ENCODE measurements at regions not wholly inside any gene's neighbourhood (a gene's known extent, or its start where the extent isn't known, plus 50 kb on each side); places are given as distances from the start of the nearest gene placed in this dataset.

DNA sequence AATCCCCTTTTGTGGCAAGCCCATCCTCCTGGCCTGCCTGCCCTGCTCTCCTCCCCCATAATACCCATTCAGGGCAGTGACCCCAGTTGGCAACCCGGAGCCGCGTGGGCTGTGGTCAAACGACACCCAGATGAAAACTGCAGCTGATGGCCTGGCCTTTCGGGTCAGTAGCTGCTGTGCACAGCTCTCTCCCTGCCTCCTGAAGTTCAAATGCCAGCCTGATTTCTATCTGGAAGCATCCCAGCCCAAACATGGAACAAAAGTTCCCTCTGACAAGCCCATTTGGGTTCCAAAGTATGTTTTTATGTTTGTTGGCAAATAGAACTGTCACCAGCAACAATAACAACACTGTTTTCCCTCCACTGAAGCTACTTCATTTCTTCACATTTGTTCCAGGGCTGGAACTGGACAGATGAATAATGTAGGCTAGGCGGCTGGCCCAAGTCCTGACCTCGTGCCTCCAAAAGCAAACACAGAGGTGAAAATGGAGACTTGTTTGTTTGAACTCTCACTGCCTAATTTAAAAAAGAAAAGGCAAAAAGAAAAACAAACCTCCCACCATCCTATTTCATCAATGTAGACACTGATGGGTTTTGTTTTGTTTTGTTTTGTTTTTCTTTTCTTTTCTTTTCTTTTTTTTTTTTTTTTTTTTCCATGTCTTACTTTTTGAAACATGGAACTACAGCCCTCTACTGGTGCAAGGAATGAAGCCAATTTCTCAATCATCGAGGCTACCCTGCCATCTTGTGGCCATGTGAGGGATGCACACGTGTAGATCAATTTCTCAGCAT lies 179.0 kb downstream of the ADSS2 start:
- TF ChIP-seq POLR2A (IDR thresholded peaks at IDR 0.05) (no peak), EP300 (IDR thresholded peaks at IDR 0.05) (no peak), POLR2AphosphoS5 (IDR thresholded peaks at IDR 0.05) (peak in 1 of 2 donors; percentile 36)
- TF ChIP-seq, protein P1, sequence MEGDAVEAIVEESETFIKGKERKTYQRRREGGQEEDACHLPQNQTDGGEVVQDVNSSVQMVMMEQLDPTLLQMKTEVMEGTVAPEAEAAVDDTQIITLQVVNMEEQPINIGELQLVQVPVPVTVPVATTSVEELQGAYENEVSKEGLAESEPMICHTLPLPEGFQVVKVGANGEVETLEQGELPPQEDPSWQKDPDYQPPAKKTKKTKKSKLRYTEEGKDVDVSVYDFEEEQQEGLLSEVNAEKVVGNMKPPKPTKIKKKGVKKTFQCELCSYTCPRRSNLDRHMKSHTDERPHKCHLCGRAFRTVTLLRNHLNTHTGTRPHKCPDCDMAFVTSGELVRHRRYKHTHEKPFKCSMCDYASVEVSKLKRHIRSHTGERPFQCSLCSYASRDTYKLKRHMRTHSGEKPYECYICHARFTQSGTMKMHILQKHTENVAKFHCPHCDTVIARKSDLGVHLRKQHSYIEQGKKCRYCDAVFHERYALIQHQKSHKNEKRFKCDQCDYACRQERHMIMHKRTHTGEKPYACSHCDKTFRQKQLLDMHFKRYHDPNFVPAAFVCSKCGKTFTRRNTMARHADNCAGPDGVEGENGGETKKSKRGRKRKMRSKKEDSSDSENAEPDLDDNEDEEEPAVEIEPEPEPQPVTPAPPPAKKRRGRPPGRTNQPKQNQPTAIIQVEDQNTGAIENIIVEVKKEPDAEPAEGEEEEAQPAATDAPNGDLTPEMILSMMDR (IDR thresholded peaks at IDR 0.05) = peak; percentile 81 to 96 (median 96)

Measured in upper lobe of left lung (tissue), 4 donors.